ENCODE measurements at regions not wholly inside any gene's neighbourhood (a gene's known extent, or its start where the extent isn't known, plus 50 kb on each side); places are given as distances from the start of the nearest gene placed in this dataset.

- no peak for DNase-seq
- TF ChIP-seq POLR2A (IDR thresholded peaks at IDR 0.05; ENCODE audit: low read length) (no peak), GATA1 (IDR thresholded peaks at IDR 0.05; ENCODE audit: low read depth, low read length) (no peak)
These were observed 942.3 kb upstream of the PRKX start for GRCh38 chrX:4655743-4656142.

- no peak for DNase-seq
- no peak for TF ChIP-seq GATA1 (IDR thresholded peaks at IDR 0.05; ENCODE audit: low read depth, low read length)
- TF ChIP-seq POLR2A (IDR thresholded peaks at IDR 0.05; ENCODE audit: low read length): no peak
These were observed 928.7 kb upstream of the PRKX start for GRCh38 chrX:4642114-4642513.

- no peak for DNase-seq
- TF ChIP-seq POLR2A (IDR thresholded peaks at IDR 0.05; ENCODE audit: low read length) (no peak), GATA1 (IDR thresholded peaks at IDR 0.05; ENCODE audit: low read depth, low read length) (no peak)
These were observed 924.6 kb upstream of the PRKX start for GRCh38 chrX:4638036-4638435.

- TF ChIP-seq GATA1 (IDR thresholded peaks at IDR 0.05; ENCODE audit: low read depth, low read length) (no peak), POLR2A (IDR thresholded peaks at IDR 0.05; ENCODE audit: low read length) (no peak)
- DNase-seq: no peak
These were observed 914.0 kb upstream of the PRKX start for GRCh38 chrX:4627414-4627813.

GRCh38 chrX:4622486-4623167 lies 909.2 kb upstream of the PRKX start:
- TF ChIP-seq GATA1 (IDR thresholded peaks at IDR 0.05; ENCODE audit: low read depth, low read length) (no peak), POLR2A (IDR thresholded peaks at IDR 0.05; ENCODE audit: low read length) (no peak)
- no peak for DNase-seq

GRCh38 chrX:4613651-4614050 lies 900.2 kb upstream of the PRKX start:
- peak in 1 of 2 experiments; percentile 0 for DNase-seq

GRCh38 chrX:4588893-4589292 lies 875.4 kb upstream of the PRKX start:
- no peak for DNase-seq
- no peak for TF ChIP-seq GATA1 (IDR thresholded peaks at IDR 0.05; ENCODE audit: low read depth, low read length)
- no peak for TF ChIP-seq POLR2A (IDR thresholded peaks at IDR 0.05; ENCODE audit: low read length)

- DNase-seq: no peak
- no peak for TF ChIP-seq GATA1 (IDR thresholded peaks at IDR 0.05; ENCODE audit: low read depth, low read length)
- TF ChIP-seq POLR2A (IDR thresholded peaks at IDR 0.05; ENCODE audit: low read length): no peak
These were observed 875.0 kb upstream of the PRKX start for GRCh38 chrX:4588466-4588865.

GRCh38 chrX:4588056-4588455 lies 874.6 kb upstream of the PRKX start:
- no peak for DNase-seq
- TF ChIP-seq POLR2A (IDR thresholded peaks at IDR 0.05; ENCODE audit: low read length) (no peak), GATA1 (IDR thresholded peaks at IDR 0.05; ENCODE audit: low read depth, low read length) (no peak)

GRCh38 chrX:4579999-4580398 lies 866.5 kb upstream of the PRKX start:
- no peak for DNase-seq
- TF ChIP-seq GATA1 (IDR thresholded peaks at IDR 0.05; ENCODE audit: low read depth, low read length) (no peak), POLR2A (IDR thresholded peaks at IDR 0.05; ENCODE audit: low read length) (no peak)

- TF ChIP-seq POLR2A (IDR thresholded peaks at IDR 0.05; ENCODE audit: low read length): no peak
- TF ChIP-seq GATA1 (IDR thresholded peaks at IDR 0.05; ENCODE audit: low read depth, low read length): no peak
- DNase-seq: no peak
These were observed 866.0 kb upstream of the PRKX start for GRCh38 chrX:4579480-4579879.

- no peak for DNase-seq
- TF ChIP-seq GATA1 (IDR thresholded peaks at IDR 0.05; ENCODE audit: low read depth, low read length) (no peak), POLR2A (IDR thresholded peaks at IDR 0.05; ENCODE audit: low read length) (no peak)
These were observed 859.2 kb upstream of the PRKX start for GRCh38 chrX:4572691-4573090.

- DNase-seq: no peak
- TF ChIP-seq GATA1 (IDR thresholded peaks at IDR 0.05; ENCODE audit: low read depth, low read length) (no peak), POLR2A (IDR thresholded peaks at IDR 0.05; ENCODE audit: low read length) (peak; percentile 29)
These were observed 856.7 kb upstream of the PRKX start for GRCh38 chrX:4570151-4570550.

- TF ChIP-seq GATA1 (IDR thresholded peaks at IDR 0.05; ENCODE audit: low read depth, low read length) (no peak), POLR2A (IDR thresholded peaks at IDR 0.05; ENCODE audit: low read length) (no peak)
- DNase-seq: no peak
These were observed 846.7 kb upstream of the PRKX start for GRCh38 chrX:4560192-4560591.

- no peak for DNase-seq
- no peak for TF ChIP-seq GATA1 (IDR thresholded peaks at IDR 0.05; ENCODE audit: low read depth, low read length)
- no peak for TF ChIP-seq POLR2A (IDR thresholded peaks at IDR 0.05; ENCODE audit: low read length)
These were observed 836.6 kb upstream of the PRKX start for GRCh38 chrX:4550018-4550417.

All from erythroblast (primary cell).